ENCODE measurements at regions not wholly inside any gene's neighbourhood (a gene's known extent, or its start where the extent isn't known, plus 50 kb on each side); places are given as distances from the start of the nearest gene placed in this dataset.

GRCh38 chr6:12472601-12473038 is 182.5 kb downstream of the EDN1 start:
- H3K27me3 ChIP-seq (ENCODE audit: low read depth, low read length) = 0 out of 2 replicates have a peak, but pooled peaks cover 3% of the 10 kb centered on the region
- H2AFZ ChIP-seq (ENCODE audit: low read depth, low read length) = no peak overlapping the region
- no peaks in the 10 kb centered on the region for H3K36me3 ChIP-seq (replicated peaks; ENCODE audit: low read depth, low read length)
- no peak overlapping the region for H3K9ac ChIP-seq (ENCODE audit: low read length)
- no peaks in the 10 kb centered on the region for H4K20me1 ChIP-seq (ENCODE audit: insufficient read depth, low read length)
- H3K79me2 ChIP-seq (ENCODE audit: low read length) = no peaks in the 10 kb centered on the region
- H3K4me1 ChIP-seq (ENCODE audit: low read length) = no peaks in the 10 kb centered on the region
- TF ChIP-seq, protein P1, sequence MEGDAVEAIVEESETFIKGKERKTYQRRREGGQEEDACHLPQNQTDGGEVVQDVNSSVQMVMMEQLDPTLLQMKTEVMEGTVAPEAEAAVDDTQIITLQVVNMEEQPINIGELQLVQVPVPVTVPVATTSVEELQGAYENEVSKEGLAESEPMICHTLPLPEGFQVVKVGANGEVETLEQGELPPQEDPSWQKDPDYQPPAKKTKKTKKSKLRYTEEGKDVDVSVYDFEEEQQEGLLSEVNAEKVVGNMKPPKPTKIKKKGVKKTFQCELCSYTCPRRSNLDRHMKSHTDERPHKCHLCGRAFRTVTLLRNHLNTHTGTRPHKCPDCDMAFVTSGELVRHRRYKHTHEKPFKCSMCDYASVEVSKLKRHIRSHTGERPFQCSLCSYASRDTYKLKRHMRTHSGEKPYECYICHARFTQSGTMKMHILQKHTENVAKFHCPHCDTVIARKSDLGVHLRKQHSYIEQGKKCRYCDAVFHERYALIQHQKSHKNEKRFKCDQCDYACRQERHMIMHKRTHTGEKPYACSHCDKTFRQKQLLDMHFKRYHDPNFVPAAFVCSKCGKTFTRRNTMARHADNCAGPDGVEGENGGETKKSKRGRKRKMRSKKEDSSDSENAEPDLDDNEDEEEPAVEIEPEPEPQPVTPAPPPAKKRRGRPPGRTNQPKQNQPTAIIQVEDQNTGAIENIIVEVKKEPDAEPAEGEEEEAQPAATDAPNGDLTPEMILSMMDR (IDR thresholded peaks at IDR 0.05; ENCODE audit: low read depth, low read length) = no peak
- TF ChIP-seq EZH2phosphoT487 (IDR thresholded peaks at IDR 0.05; ENCODE audit: low read depth) = no peak
- no peak overlapping the region for H3K4me3 ChIP-seq (ENCODE audit: low read length)
- no peak overlapping the region for H3K4me2 ChIP-seq (ENCODE audit: low read length)
- no peak overlapping the region for H3K27ac ChIP-seq (ENCODE audit: low read length)
- H3K9me3 ChIP-seq (ENCODE audit: insufficient read depth, low read length) = no peaks in the 10 kb centered on the region

DNA sequence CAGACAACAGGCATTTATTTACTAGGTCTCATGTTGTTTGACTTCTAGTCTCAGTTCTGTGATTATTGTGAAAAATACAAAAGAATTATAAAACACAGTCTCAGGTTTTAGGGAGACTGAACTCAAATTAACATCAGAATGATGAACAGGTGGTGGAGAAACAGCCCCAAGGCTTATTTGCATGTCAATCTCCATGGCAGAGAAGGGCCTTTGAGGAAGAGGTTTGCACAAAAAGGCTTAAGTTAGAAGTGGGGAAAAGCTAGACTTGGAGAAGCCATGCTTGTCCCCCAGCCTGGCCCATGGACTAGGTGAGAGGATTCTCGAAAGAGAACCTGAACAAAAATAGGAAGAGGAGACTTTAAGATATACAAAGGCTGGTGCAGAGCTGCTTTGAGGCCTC is 183.3 kb downstream of the EDN1 start:
- H2AFZ ChIP-seq (ENCODE audit: low read depth, low read length) = no peak overlapping the region
- H3K27ac ChIP-seq (ENCODE audit: low read length) = no peak overlapping the region
- H3K79me2 ChIP-seq (ENCODE audit: low read length) = no peaks in the 10 kb centered on the region

DNA sequence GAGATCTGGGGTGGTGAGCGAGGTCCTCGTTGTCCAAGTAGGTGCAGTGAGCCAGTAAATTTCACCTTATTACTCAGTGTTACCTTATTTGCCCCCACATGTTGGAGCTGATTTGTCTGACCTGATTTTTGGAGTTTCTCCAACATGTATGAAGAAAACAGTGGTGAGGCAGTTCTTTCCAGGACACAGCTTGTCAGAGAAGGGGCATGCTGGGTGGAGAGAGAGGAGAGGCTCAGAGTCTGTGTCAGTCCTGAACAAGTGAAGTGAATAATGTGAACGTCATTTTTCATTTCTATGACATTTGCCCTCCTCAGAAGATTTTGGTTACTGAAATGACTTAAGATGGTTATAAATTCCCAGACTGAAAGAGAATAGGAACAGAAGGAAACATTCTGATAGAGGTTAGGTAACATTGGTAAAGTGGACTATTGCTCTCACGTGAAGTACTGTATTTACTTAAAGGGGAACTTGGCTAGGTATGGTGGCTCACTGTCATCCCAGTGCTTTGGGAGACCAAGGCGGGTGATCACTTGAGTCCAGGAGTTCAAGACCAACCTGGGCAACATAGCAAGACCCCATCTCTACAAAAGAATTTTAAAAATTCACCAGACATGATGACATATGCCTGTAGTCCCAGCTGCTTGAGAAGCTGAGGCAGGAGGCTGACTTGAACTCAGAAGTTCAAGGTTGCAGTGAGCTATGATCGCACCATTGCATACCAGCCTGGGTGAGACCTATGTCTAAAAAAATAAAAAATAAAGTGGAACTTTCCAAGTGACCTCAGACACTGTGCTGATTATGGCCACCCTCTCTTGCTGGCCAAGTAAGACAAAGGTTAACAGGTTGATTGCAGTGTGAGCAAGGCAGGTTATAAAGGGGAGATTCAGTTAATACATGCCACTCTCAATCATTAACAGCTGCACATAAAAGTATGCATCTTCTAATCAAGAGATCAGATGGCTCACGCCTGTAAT is 184.3 kb downstream of the EDN1 start:
- Histone ChIP-seq H2AFZ (ENCODE audit: low read depth, low read length) (no peak overlapping the region), H3K4me2 (ENCODE audit: low read length) (no peak overlapping the region), H3K4me1 (ENCODE audit: low read length) (no peaks in the 10 kb centered on the region), H3K27ac (ENCODE audit: low read length) (no peak overlapping the region), H3K27me3 (ENCODE audit: low read depth, low read length) (0 out of 2 replicates have a peak, but pooled peaks cover 3% of the 10 kb centered on the region), H4K20me1 (ENCODE audit: insufficient read depth, low read length) (no peaks in the 10 kb centered on the region), H3K79me2 (ENCODE audit: low read length) (no peaks in the 10 kb centered on the region), H3K9ac (ENCODE audit: low read length) (no peak overlapping the region), H3K36me3 (replicated peaks; ENCODE audit: low read depth, low read length) (no peaks in the 10 kb centered on the region), H3K9me3 (ENCODE audit: insufficient read depth, low read length) (no peaks in the 10 kb centered on the region), H3K4me3 (ENCODE audit: low read length) (no peak overlapping the region)
- no peak for TF ChIP-seq EZH2phosphoT487 (IDR thresholded peaks at IDR 0.05; ENCODE audit: low read depth)
- TF ChIP-seq, protein P1 (IDR thresholded peaks at IDR 0.05; ENCODE audit: low read depth, low read length) = no peak

More for the DNA sequence above, 183.3 kb downstream of the EDN1 start:
- 0 out of 2 replicates have a peak, but pooled peaks cover 3% of the 10 kb centered on the region for H3K27me3 ChIP-seq (ENCODE audit: low read depth, low read length)
- H3K9me3 ChIP-seq (ENCODE audit: insufficient read depth, low read length) = no peaks in the 10 kb centered on the region
- TF ChIP-seq, protein P1 (IDR thresholded peaks at IDR 0.05; ENCODE audit: low read depth, low read length) = no peak
- TF ChIP-seq EZH2phosphoT487 (IDR thresholded peaks at IDR 0.05; ENCODE audit: low read depth) = no peak
- no peak overlapping the region for H3K4me2 ChIP-seq (ENCODE audit: low read length)
- H3K4me1 ChIP-seq (ENCODE audit: low read length) = no peaks in the 10 kb centered on the region
- H3K36me3 ChIP-seq (replicated peaks; ENCODE audit: low read depth, low read length) = no peaks in the 10 kb centered on the region
- no peaks in the 10 kb centered on the region for H4K20me1 ChIP-seq (ENCODE audit: insufficient read depth, low read length)
- H3K4me3 ChIP-seq (ENCODE audit: low read length) = no peak overlapping the region
- no peak overlapping the region for H3K9ac ChIP-seq (ENCODE audit: low read length)

- H4K20me1 ChIP-seq (ENCODE audit: insufficient read depth, low read length) = no peaks in the 10 kb centered on the region
- H3K27ac ChIP-seq (ENCODE audit: low read length) = no peak overlapping the region
- H3K27me3 ChIP-seq (ENCODE audit: low read depth, low read length) = 0 out of 2 replicates have a peak, but pooled peaks cover 3% of the 10 kb centered on the region
- H3K36me3 ChIP-seq (replicated peaks; ENCODE audit: low read depth, low read length) = no peaks in the 10 kb centered on the region
- no peak overlapping the region for H3K4me3 ChIP-seq (ENCODE audit: low read length)
- no peak overlapping the region for H3K4me2 ChIP-seq (ENCODE audit: low read length)
- no peaks in the 10 kb centered on the region for H3K9me3 ChIP-seq (ENCODE audit: insufficient read depth, low read length)
- no peak overlapping the region for H2AFZ ChIP-seq (ENCODE audit: low read depth, low read length)
- H3K4me1 ChIP-seq (ENCODE audit: low read length) = no peaks in the 10 kb centered on the region
- no peak overlapping the region for H3K9ac ChIP-seq (ENCODE audit: low read length)
- no peaks in the 10 kb centered on the region for H3K79me2 ChIP-seq (ENCODE audit: low read length)
- TF ChIP-seq, protein P1 (IDR thresholded peaks at IDR 0.05; ENCODE audit: low read depth, low read length) = no peak
- no peak for TF ChIP-seq EZH2phosphoT487 (IDR thresholded peaks at IDR 0.05; ENCODE audit: low read depth)
These were observed 186.3 kb downstream of the EDN1 start for GRCh38 chr6:12476484-12476883.
